GM20000 (cell line): ENCODE measurements at regions not wholly inside any gene's neighbourhood (a gene's known extent, or its start where the extent isn't known, plus 50 kb on each side); places are given as distances from the start of the nearest gene placed in this dataset.

Source experiments
- DNase-seq: peaks from one replicate; pipeline ENCODE4 v3.0.0; 2012; ENCODE audit warnings: low spot score
- CTCF ChIP-seq: IDR thresholded peaks from 2 replicates; pipeline ENCODE4 v1.5.1; 2012; ENCODE audit warnings: mild to moderate bottlenecking, control low read depth; ENCODE audit errors: extremely low read depth, missing control alignments

GRCh38 chr12:43112101-43112920 is 439.7 kb downstream of the ADAMTS20 start:
- no peak for DNase-seq
- TF ChIP-seq CTCF: no peak

GRCh38 chr12:43111608-43112007 is 440.4 kb downstream of the ADAMTS20 start:
- no peak for TF ChIP-seq CTCF
- DNase-seq: no peak

- DNase-seq: no peak
- no peak for TF ChIP-seq CTCF
Observed at GRCh38 chr12:43109631-43110345, 442.2 kb downstream of the ADAMTS20 start.

- DNase-seq: no peak
- TF ChIP-seq CTCF: no peak
Observed at GRCh38 chr12:43108656-43109055, 443.3 kb downstream of the ADAMTS20 start.

- no peak for TF ChIP-seq CTCF
- no peak for DNase-seq
Observed at GRCh38 chr12:43107026-43107775, 444.8 kb downstream of the ADAMTS20 start.

- no peak for DNase-seq
- TF ChIP-seq CTCF: no peak
Observed at GRCh38 chr12:43106355-43106754, 445.6 kb downstream of the ADAMTS20 start.

- TF ChIP-seq CTCF: no peak
- DNase-seq: no peak
Observed at GRCh38 chr12:43105426-43105981, 446.5 kb downstream of the ADAMTS20 start.
